ENCODE measurements at regions not wholly inside any gene's neighbourhood (a gene's known extent, or its start where the extent isn't known, plus 50 kb on each side); places are given as distances from the start of the nearest gene placed in this dataset.

- no peak for DNase-seq (ENCODE audit: low spot score in 2 of 2, unreplicated experiment in 2 of 2)
- H3K27ac Mint-ChIP-seq = no peak overlapping the region
- H3K4me1 Mint-ChIP-seq = peaks cover 10% of the 10 kb centered on the region
- no peak overlapping the region for H3K4me3 Mint-ChIP-seq
- TF ChIP-seq CTCF (IDR thresholded peaks at IDR 0.05; ENCODE audit: unreplicated experiment) = no peak
- H3K36me3 Mint-ChIP-seq = no peaks in the 10 kb centered on the region
- H3K9me3 Mint-ChIP-seq = peaks cover 32% of the 10 kb centered on the region
- no peaks in the 10 kb centered on the region for H3K27me3 Mint-ChIP-seq (ENCODE audit: low read depth)
These were observed 261.3 kb upstream of the ANKH start for GRCh38 chr5:15132816-15133405.

GRCh38 chr5:15131909-15132308 lies 260.3 kb upstream of the ANKH start:
- Mint-ChIP-seq H3K9me3 (peaks cover 35% of the 10 kb centered on the region), H3K4me3 (no peak overlapping the region), H3K27ac (no peak overlapping the region), H3K27me3 (ENCODE audit: low read depth) (no peaks in the 10 kb centered on the region), H3K4me1 (peaks cover 10% of the 10 kb centered on the region), H3K36me3 (no peaks in the 10 kb centered on the region)
- DNase-seq (ENCODE audit: low spot score in 2 of 2, unreplicated experiment in 2 of 2) = no peak
- TF ChIP-seq CTCF (IDR thresholded peaks at IDR 0.05; ENCODE audit: unreplicated experiment) = no peak

- no peaks in the 10 kb centered on the region for H3K4me1 Mint-ChIP-seq
- no peaks in the 10 kb centered on the region for H3K27me3 Mint-ChIP-seq (ENCODE audit: low read depth)
- H3K27ac Mint-ChIP-seq = no peak overlapping the region
- peaks cover 2% of the 10 kb centered on the region for H3K36me3 Mint-ChIP-seq
- TF ChIP-seq CTCF (IDR thresholded peaks at IDR 0.05; ENCODE audit: unreplicated experiment) = no peak
- DNase-seq (ENCODE audit: low spot score in 2 of 2, unreplicated experiment in 2 of 2) = no peak
- no peak overlapping the region for H3K4me3 Mint-ChIP-seq
- H3K9me3 Mint-ChIP-seq = peaks cover 33% of the 10 kb centered on the region
These were observed 253.4 kb upstream of the ANKH start for GRCh38 chr5:15124871-15125568.

- no peak for DNase-seq (ENCODE audit: low spot score in 2 of 2, unreplicated experiment in 2 of 2)
- Mint-ChIP-seq H3K27ac (no peak overlapping the region), H3K4me3 (no peak overlapping the region), H3K36me3 (peaks cover 2% of the 10 kb centered on the region), H3K27me3 (ENCODE audit: low read depth) (no peaks in the 10 kb centered on the region), H3K9me3 (peaks cover 28% of the 10 kb centered on the region), H3K4me1 (no peaks in the 10 kb centered on the region)
- no peak for TF ChIP-seq CTCF (IDR thresholded peaks at IDR 0.05; ENCODE audit: unreplicated experiment)
These were observed 252.9 kb upstream of the ANKH start for GRCh38 chr5:15124461-15124860.

- no peak for TF ChIP-seq CTCF (IDR thresholded peaks at IDR 0.05; ENCODE audit: unreplicated experiment)
- Mint-ChIP-seq H3K9me3 (peaks cover 13% of the 10 kb centered on the region), H3K36me3 (peaks cover 2% of the 10 kb centered on the region), H3K27ac (no peak overlapping the region), H3K27me3 (ENCODE audit: low read depth) (no peaks in the 10 kb centered on the region), H3K4me3 (no peak overlapping the region), H3K4me1 (peaks cover 11% of the 10 kb centered on the region)
- DNase-seq (ENCODE audit: low spot score in 2 of 2, unreplicated experiment in 2 of 2) = no peak
These were observed 246.1 kb upstream of the ANKH start for GRCh38 chr5:15117688-15118087.

Measured in mesothelial cell of epicardium (in vitro differentiated cells).